HG02763 (cell line): ENCODE measurements at regions not wholly inside any gene's neighbourhood (a gene's known extent, or its start where the extent isn't known, plus 50 kb on each side); places are given as distances from the start of the nearest gene placed in this dataset.
"Not testable (repeated sequence)": the region's sequence is repeated elsewhere in the genome, so short reads cannot be mapped to it uniquely, and the experiment has no call there.

Source experiments
- ATAC-seq: cut with Tn5 transposase; IDR thresholded peaks from one replicate; pipeline ENCODE4 v1.9.1; 2021; ENCODE audit warnings: mild to moderate bottlenecking, moderate library complexity; ENCODE audit not compliant: unreplicated experiment

DNA sequence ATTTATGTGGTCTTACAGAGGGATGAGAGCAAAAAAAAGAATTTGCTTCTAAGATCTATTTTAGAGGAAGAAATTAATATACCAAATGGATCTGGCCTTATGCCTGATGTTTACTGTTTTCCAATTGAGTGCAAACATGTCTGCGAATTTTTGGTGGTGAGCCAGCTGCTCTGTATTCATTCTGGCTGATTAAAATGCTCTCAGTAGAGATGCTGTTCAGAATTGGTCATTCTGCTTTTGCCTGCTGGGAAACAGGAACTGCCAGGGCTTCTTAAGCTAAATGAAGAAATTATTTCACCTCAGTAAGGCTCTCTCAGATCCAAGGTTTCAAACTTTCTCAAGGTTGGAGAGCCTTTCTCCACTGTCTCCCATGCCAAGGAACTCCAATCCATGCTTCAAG lies 132.0 kb upstream of the SV2C start:
- ATAC-seq: no peak

DNA sequence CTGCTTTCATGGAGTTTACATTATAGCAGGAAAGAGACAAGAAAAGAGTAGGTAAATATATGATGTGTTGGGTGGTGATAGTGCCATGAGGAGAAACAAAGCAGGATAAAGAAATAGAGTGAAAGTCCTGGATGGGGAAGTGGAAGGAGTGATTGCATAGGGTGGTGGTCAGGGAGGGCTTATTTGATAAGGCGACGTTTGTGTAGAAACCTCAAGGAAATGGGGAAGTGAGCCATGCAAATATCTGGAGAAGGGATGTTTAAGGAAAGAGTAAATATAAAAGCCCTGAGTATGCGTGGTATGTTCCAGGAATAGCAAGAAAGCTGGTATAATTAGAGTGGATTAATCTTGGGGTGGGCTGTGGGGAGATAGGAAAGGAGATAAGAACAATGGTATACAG lies 134.7 kb upstream of the SV2C start:
- ATAC-seq: no peak

DNA sequence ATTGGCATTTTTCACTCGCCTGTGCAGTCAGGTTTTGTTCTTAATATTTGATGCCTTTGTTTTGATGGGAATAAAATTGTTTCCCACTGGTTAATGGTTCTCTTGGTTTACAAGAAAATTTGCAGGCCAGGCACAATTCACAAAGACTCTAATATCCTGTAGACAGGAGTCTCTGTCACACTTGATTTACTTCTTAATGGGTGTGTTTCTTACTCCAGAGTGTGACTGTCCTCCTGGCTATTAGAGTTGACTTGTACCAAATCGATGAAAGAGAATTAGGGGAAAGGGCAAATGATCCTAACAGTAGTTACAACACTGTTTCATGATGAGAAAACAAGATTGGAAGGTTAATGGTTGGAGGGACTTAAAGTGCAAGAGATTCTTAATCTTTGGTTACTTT lies 142.8 kb upstream of the SV2C start:
- no peak for ATAC-seq

- no peak for ATAC-seq
Measured at GRCh38 chr5:75935572-75935971, 147.6 kb upstream of the SV2C start.

DNA sequence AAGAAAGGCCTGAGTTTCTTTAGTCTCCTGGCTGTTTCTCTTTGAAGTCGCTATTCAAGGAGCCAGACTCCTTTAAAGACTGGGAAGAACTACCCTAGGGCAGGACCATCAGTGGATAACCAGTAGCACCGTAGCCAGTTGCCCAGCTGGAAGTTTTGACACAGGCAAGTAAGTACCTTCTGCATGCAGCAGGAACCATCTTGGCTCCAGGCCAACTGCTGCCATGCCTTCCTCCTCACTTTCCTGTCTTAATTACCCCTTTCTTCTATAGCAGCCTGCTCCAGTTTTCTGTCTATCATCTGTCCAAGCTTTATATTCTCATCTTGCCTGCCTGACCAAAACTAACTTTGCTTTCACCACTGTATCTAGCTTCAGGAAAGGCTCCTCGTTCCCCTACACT lies 149.7 kb upstream of the SV2C start:
- no peak for ATAC-seq

- ATAC-seq: no peak
Measured at GRCh38 chr5:75931175-75931574, 152.0 kb upstream of the SV2C start.

DNA sequence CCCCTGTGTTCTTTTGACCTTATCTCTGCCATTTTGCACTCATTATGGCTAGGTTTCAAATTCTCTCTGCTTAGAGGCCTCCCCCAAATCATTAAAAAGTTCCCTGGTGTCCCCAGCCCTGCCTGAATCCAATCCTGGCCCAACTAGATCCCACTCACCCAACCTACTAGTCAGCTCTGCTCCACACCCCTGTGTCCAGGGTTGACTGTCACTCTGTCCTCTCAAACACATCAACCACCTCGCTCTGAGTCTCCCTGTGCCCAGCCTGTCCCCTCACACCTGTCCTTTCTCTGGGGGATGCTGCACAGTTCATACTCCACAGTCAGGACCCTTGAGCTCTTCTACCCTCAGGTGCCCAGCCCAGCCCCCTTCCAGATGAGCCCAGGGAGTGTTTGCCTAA lies 154.2 kb upstream of the SV2C start:
- ATAC-seq: no peak

GRCh38 chr5:75922480-75922879 lies 160.7 kb upstream of the SV2C start:
- ATAC-seq: no peak

DNA sequence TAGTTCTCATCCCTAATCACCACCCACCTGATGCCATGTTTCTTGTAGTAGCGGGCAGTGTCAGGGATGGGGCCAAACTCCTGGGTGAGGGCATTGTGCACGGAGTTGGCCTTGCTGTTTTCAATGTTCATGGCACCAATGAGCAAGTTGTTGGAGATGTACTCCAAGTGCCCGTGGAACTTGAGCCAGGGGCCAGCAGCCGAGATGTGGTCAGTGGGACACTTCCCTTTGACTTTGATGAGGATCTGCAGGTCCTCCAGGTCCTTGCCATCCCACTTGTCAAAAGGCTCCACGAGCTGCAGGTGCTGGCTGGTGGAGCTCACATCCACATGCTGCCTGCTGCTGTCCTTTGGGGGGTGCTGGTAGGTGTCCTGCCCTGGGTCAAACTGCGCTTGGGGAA lies 162.2 kb upstream of the SV2C start:
- no peak for ATAC-seq

GRCh38 chr5:75916144-75916543 lies 167.0 kb upstream of the SV2C start:
- ATAC-seq: no peak

DNA sequence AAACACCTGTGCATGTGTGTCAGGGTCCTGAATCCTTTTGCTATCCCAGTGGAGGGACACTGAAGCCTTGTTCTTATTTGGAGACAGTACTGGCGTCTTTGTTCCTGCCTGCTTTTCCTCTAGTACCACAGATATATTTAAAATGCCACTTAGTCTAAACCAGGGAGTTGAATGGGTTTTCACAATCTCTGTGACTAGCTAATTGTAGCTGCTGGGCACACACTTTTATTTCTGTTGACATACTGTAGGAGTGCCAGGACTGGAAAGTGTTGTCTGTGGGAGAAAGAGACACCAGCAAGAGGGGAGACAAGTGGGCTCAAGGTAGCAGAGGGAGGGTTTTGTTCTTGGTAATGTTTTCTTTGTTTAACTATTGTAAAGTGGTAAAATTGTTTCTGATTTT lies 174.0 kb upstream of the SV2C start:
- ATAC-seq: no peak

GRCh38 chr5:75907651-75908050 lies 175.5 kb upstream of the SV2C start:
- ATAC-seq: no peak

DNA sequence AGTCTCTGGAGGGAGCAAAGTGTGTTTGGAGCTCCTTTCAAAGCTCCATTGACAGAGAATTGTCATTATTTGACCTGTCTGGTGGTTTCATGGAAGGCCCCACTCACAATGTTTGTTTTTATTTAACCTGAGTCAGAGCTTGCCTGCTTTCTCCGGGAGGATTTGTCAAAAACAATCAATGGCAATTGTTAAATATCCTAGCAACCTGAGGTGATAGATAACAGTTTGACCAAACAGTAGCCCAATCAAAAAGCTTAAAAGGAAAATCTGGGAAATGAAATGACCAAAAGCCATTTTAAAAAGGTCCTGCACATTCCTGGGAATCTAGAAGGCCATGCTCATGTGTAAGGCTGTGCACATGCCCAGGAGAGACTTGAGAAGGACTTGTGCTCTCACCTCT lies 177.2 kb upstream of the POC5 start:
- no peak for ATAC-seq

DNA sequence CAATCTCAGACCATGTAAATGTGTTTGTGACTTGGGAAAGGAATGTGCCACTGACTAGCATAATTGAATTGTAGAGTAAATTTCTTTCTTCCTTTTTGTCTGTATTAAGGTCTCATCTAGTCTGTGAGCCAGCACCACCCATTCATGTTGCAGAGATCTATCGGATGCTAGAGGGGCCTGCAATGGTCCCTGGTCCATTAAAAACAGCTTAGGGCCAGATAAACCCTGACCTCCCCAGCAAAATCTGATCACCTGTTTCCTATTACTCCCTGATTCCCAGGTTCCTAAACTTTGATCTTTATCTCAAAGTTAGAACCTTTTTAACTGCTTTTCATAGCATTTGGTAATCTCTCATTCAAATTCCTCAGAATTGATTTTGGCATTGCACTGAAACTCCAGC lies 174.5 kb upstream of the POC5 start:
- ATAC-seq: no peak

- no peak for ATAC-seq
Measured at GRCh38 chr5:75891020-75891419, 173.8 kb upstream of the POC5 start.

DNA sequence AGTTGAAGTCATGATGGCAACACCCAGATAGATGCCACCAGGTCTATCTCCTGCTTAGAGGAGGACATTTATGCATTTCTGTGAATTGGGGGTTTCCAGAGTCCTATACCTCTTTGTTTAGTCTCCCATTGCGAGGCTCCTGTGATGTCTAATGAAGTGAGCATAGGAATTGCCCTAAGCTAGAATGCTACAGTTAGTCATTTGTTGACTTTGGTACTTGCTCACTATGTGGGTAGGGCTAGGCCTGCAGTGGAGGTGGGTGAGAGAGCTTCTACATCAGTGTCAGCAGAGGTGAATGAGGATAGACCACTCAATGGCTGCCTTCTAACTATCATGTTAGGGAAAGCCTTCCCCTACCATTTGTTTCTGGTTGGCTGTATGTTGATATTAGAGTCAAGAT lies 173.3 kb upstream of the POC5 start:
- no peak for ATAC-seq

DNA sequence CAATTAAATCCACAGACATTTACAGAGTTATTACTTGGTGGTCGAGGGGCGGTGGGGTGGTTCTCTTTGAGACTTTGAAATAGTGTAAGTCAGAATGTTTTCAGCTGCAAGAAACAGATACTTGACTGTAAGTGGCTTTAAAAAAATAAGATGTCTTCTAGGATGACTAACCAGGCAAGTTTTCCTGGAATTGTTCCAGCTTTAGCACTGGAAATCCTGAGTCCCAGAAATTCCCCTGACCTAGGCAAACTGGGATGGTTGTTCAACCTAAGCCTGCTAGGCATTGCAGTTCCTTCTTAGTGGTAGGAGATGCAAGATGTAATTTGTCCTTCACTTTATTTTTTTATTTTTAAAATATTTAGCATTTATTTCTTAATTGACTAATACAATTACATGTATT lies 169.5 kb upstream of the POC5 start:
- ATAC-seq: no peak

DNA sequence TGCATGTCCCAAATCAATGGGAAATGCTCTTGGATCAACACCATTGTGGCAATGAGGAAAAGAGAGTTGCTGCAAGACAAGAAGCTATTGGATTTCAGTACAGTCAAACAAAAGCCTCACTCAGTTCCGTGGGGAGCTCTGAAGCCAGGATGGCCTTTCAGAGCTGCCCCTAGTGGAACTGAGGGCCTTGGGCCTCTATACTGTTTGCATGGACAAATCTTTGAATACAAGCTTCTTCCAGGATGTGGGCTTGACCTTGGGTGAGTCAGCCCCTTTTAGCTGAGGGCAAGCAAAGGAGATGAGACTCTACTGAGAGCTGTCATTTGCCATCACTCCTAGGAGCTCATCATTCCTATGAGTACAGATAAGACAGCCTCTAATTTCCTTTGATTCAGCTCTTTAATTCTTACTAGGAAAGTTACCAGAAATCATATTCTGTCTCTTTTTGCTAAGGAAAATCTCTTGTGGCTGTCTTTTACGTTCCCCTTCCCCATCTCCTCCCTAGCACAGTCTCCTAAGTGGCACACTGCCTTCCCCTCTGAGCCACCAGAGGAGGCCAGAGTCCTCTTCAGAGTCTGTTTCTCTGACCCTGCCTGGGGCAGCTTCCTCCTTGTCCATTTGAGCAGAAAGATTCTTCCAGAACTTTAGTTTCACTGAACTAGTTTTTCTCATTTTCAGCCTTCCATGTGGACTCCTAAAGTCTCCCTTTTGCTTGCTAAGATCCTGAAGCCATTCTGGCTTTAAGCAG lies 168.8 kb upstream of the POC5 start:
- no peak for ATAC-seq

- ATAC-seq: no peak
Measured at GRCh38 chr5:75885321-75885720, 168.1 kb upstream of the POC5 start.

DNA sequence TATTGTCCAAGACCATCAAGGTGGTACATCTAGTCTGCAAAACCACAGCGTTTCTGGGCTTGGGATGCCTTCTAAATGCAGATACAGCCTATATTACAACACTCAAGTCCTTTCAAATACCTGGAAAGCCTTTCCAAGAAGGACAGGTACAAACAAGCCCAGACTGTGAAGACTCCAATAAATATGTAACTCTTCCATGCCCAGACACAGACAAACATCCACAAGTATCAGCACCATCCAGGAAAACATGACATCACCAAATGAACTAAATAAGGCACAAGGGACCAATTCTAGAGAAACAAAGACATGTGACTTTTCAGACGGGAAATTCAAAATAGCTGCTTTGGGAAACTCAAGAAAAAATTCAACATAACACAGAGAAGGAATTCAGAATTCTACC lies 152.7 kb upstream of the POC5 start:
- no peak for ATAC-seq

GRCh38 chr5:75862872-75863271 lies 145.6 kb upstream of the POC5 start:
- ATAC-seq: no peak

- ATAC-seq: not testable (repeated sequence)
Measured at GRCh38 chr5:75859621-75860020, 142.4 kb upstream of the POC5 start.

- ATAC-seq: no peak
Measured at GRCh38 chr5:75856056-75856455, 138.8 kb upstream of the POC5 start.
